ENCODE measurements at regions not wholly inside any gene's neighbourhood (a gene's known extent, or its start where the extent isn't known, plus 50 kb on each side); places are given as distances from the start of the nearest gene placed in this dataset.
"Not testable (repeated sequence)": the region's sequence is repeated elsewhere in the genome, so short reads cannot be mapped to it uniquely, and the experiment has no call there.

- DNase-seq: no peak
Observed at GRCh38 chr20:6715401-6715941, 52.0 kb upstream of the BMP2 start.

GRCh38 chr20:6714279-6714711 is 53.2 kb upstream of the BMP2 start:
- no peak for DNase-seq

- DNase-seq: no peak
Observed at GRCh38 chr20:6711951-6712649, 55.4 kb upstream of the BMP2 start.

- no peak for DNase-seq
Observed at GRCh38 chr20:6709910-6710595, 57.4 kb upstream of the BMP2 start.

- no peak for DNase-seq
Observed at GRCh38 chr20:6708010-6708409, 59.5 kb upstream of the BMP2 start.

- DNase-seq: no peak
Observed at GRCh38 chr20:6707321-6707831, 60.1 kb upstream of the BMP2 start.

GRCh38 chr20:6705926-6706548 is 61.4 kb upstream of the BMP2 start:
- no peak for DNase-seq

GRCh38 chr20:6705106-6705766 is 62.2 kb upstream of the BMP2 start:
- no peak for DNase-seq

GRCh38 chr20:6704132-6704861 is 63.2 kb upstream of the BMP2 start:
- DNase-seq: no peak

- DNase-seq: no peak
Observed at GRCh38 chr20:6703656-6704055, 63.8 kb upstream of the BMP2 start.

GRCh38 chr20:6703047-6703446 is 64.4 kb upstream of the BMP2 start:
- no peak for DNase-seq

- no peak for DNase-seq
Observed at GRCh38 chr20:6702144-6702543, 65.3 kb upstream of the BMP2 start.

- DNase-seq: no peak
Observed at GRCh38 chr20:6700563-6701329, 66.7 kb upstream of the BMP2 start.

GRCh38 chr20:6699921-6700562 is 67.4 kb upstream of the BMP2 start:
- no peak for DNase-seq

- DNase-seq: no peak
Observed at GRCh38 chr20:6698723-6699122, 68.8 kb upstream of the BMP2 start.

- DNase-seq: no peak
Observed at GRCh38 chr20:6698056-6698455, 69.4 kb upstream of the BMP2 start.

- DNase-seq: no peak
Observed at GRCh38 chr20:6697228-6697972, 70.1 kb upstream of the BMP2 start.

GRCh38 chr20:6696001-6696400 is 71.5 kb upstream of the BMP2 start:
- no peak for DNase-seq

- DNase-seq: not testable (repeated sequence)
Observed at GRCh38 chr20:6693808-6694198, 73.7 kb upstream of the BMP2 start.

GRCh38 chr20:6693178-6693807 is 74.2 kb upstream of the BMP2 start:
- DNase-seq: no peak
